PC-3 (cell line): ENCODE measurements at regions not wholly inside any gene's neighbourhood (a gene's known extent, or its start where the extent isn't known, plus 50 kb on each side); places are given as distances from the start of the nearest gene placed in this dataset.

ENCODE experiments used
- EZH2 ChIP-seq: fragments of 300-600 bp; sonication (generic); IDR thresholded peaks from one replicate; pipeline ENCODE4 v1.6.1; 2017; ENCODE audit warnings: antibody characterized with exemption, mild to moderate bottlenecking, low read length; ENCODE audit not compliant: unreplicated experiment
- TF ChIP-seq, protein P1 (sequence below): fragments of 300-600 bp; sonication (generic); conservative IDR thresholded peaks from 2 replicates; pipeline ENCODE4 v1.5.1; 2017; ENCODE audit warnings: antibody characterized with exemption, low read depth, mild to moderate bottlenecking, low read length

DNA sequence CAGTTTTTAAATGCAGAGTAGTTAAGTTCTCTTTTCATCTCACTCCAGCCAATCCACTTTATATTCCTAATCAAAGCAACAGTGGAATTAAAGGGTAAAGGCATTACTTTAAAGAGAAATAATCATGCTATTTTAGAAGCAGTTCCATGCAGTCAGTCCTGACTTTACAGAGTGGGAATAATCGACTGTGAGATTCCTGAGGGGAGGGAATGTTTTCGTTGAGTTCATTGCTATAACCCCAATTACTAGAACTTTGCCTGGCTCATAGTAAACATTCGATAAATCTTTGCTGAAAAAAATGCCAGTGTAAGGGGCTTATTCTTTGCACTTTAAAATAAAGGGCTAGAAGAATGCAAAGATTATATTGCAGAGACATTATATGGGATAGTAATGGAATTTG, 127.2 kb upstream of the ASTN2 start:
- TF ChIP-seq, protein P1, sequence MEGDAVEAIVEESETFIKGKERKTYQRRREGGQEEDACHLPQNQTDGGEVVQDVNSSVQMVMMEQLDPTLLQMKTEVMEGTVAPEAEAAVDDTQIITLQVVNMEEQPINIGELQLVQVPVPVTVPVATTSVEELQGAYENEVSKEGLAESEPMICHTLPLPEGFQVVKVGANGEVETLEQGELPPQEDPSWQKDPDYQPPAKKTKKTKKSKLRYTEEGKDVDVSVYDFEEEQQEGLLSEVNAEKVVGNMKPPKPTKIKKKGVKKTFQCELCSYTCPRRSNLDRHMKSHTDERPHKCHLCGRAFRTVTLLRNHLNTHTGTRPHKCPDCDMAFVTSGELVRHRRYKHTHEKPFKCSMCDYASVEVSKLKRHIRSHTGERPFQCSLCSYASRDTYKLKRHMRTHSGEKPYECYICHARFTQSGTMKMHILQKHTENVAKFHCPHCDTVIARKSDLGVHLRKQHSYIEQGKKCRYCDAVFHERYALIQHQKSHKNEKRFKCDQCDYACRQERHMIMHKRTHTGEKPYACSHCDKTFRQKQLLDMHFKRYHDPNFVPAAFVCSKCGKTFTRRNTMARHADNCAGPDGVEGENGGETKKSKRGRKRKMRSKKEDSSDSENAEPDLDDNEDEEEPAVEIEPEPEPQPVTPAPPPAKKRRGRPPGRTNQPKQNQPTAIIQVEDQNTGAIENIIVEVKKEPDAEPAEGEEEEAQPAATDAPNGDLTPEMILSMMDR, result no peak
- no peak for TF ChIP-seq EZH2
